ENCODE measurements at regions not wholly inside any gene's neighbourhood (a gene's known extent, or its start where the extent isn't known, plus 50 kb on each side); places are given as distances from the start of the nearest gene placed in this dataset.

GRCh38 chr5:158407824-158408195, 548.9 kb upstream of the CLINT1 start:
- TF ChIP-seq CTCF (optimal IDR thresholded peaks at IDR 0.05 in 1 of 3, IDR thresholded peaks at IDR 0.05 in 1 of 3, conservative IDR thresholded peaks at IDR 0.05 in 1 of 3; ENCODE audit: extremely low read depth in 1 of 3, insufficient read depth in 2 of 3, low read length in 3 of 3): no peak
- TF ChIP-seq EZH2 (IDR thresholded peaks at IDR 0.05; ENCODE audit: low read length): no peak

Measured in keratinocyte (primary cell).